8988T (cell line): ENCODE measurements at regions not wholly inside any gene's neighbourhood (a gene's known extent, or its start where the extent isn't known, plus 50 kb on each side); places are given as distances from the start of the nearest gene placed in this dataset.
"Not testable (repeated sequence)": the region's sequence is repeated elsewhere in the genome, so short reads cannot be mapped to it uniquely, and the experiment has no call there.

ENCODE experiments used
- DNase-seq: peaks from one replicate; pipeline ENCODE4 v3.0.0; 2011

- no peak for DNase-seq
Measured at GRCh38 chr5:126139086-126139485, 284.1 kb upstream of the GRAMD2B start.

- DNase-seq, result no peak
Measured at GRCh38 chr5:126139773-126140172, 283.4 kb upstream of the GRAMD2B start.

- DNase-seq, result no peak
Measured at GRCh38 chr5:126143622-126144021, 279.6 kb upstream of the GRAMD2B start.

- DNase-seq, result not testable (repeated sequence)
Measured at GRCh38 chr5:126150319-126150718, 272.9 kb upstream of the GRAMD2B start.

GRCh38 chr5:126155298-126155697 is 267.9 kb upstream of the GRAMD2B start:
- not testable (repeated sequence) for DNase-seq

GRCh38 chr5:126166368-126166767 is 256.8 kb upstream of the GRAMD2B start:
- DNase-seq, result no peak

GRCh38 chr5:126168785-126169184 is 254.4 kb upstream of the GRAMD2B start:
- no peak for DNase-seq

- no peak for DNase-seq
Measured at GRCh38 chr5:126171916-126172315, 251.3 kb upstream of the GRAMD2B start.

- DNase-seq, result no peak
Measured at GRCh38 chr5:126172812-126173211, 250.4 kb upstream of the GRAMD2B start.

GRCh38 chr5:126178521-126178920 is 244.7 kb upstream of the GRAMD2B start:
- DNase-seq, result no peak

- DNase-seq, result no peak
Measured at GRCh38 chr5:126182971-126183695, 240.1 kb upstream of the GRAMD2B start.

- no peak for DNase-seq
Measured at GRCh38 chr5:126184474-126184873, 238.7 kb upstream of the GRAMD2B start.

- DNase-seq, result no peak
Measured at GRCh38 chr5:126186210-126186609, 237.0 kb upstream of the GRAMD2B start.

GRCh38 chr5:126188804-126189203 is 234.4 kb upstream of the GRAMD2B start:
- DNase-seq, result no peak

- DNase-seq, result no peak
Measured at GRCh38 chr5:126189231-126189630, 234.0 kb upstream of the GRAMD2B start.

- no peak for DNase-seq
Measured at GRCh38 chr5:126189862-126190261, 233.3 kb upstream of the GRAMD2B start.

GRCh38 chr5:126192226-126192625 is 231.0 kb upstream of the GRAMD2B start:
- no peak for DNase-seq

- no peak for DNase-seq
Measured at GRCh38 chr5:126195410-126196100, 227.7 kb upstream of the GRAMD2B start.

GRCh38 chr5:126198531-126198930 is 224.7 kb upstream of the GRAMD2B start:
- no peak for DNase-seq

GRCh38 chr5:126199467-126199866 is 223.7 kb upstream of the GRAMD2B start:
- DNase-seq, result no peak

- no peak for DNase-seq
Measured at GRCh38 chr5:126208691-126209090, 214.5 kb upstream of the GRAMD2B start.

- DNase-seq, result no peak
Measured at GRCh38 chr5:126210955-126211354, 212.3 kb upstream of the GRAMD2B start.

- DNase-seq, result no peak
Measured at GRCh38 chr5:126219616-126220015, 203.6 kb upstream of the GRAMD2B start.

- no peak for DNase-seq
Measured at GRCh38 chr5:126220725-126221124, 202.5 kb upstream of the GRAMD2B start.

- no peak for DNase-seq
Measured at GRCh38 chr5:126228934-126229333, 194.3 kb upstream of the GRAMD2B start.
